ENCODE measurements at regions not wholly inside any gene's neighbourhood (a gene's known extent, or its start where the extent isn't known, plus 50 kb on each side); places are given as distances from the start of the nearest gene placed in this dataset.

DNA sequence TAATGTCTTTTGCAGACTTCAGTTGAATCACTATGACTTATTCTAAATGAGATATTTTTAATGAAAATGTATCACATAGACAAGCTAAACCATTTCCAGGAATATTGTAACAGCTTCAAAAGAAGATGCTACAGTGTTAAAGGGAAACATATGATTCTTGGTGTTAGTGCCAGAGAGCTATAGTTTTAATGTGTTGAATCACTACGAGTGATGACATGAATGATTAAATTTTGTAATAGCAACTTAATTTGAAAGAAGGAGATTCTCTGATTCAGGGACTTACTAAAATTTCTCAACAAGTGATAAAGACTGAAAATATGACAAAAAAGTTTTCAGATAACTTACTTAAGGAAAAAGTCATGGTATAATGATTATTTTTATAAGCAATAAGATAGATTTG is 267.3 kb upstream of the SLITRK3 start:
- peaks cover 5% of the 10 kb centered on the region for H3K4me1 ChIP-seq
- no peaks in the 10 kb centered on the region for H3K9me3 ChIP-seq
- DNase-seq (ENCODE audit: low spot score in 2 of 2) = no peak
- H3K36me3 ChIP-seq = no peaks in the 10 kb centered on the region
- TF ChIP-seq, protein P1, sequence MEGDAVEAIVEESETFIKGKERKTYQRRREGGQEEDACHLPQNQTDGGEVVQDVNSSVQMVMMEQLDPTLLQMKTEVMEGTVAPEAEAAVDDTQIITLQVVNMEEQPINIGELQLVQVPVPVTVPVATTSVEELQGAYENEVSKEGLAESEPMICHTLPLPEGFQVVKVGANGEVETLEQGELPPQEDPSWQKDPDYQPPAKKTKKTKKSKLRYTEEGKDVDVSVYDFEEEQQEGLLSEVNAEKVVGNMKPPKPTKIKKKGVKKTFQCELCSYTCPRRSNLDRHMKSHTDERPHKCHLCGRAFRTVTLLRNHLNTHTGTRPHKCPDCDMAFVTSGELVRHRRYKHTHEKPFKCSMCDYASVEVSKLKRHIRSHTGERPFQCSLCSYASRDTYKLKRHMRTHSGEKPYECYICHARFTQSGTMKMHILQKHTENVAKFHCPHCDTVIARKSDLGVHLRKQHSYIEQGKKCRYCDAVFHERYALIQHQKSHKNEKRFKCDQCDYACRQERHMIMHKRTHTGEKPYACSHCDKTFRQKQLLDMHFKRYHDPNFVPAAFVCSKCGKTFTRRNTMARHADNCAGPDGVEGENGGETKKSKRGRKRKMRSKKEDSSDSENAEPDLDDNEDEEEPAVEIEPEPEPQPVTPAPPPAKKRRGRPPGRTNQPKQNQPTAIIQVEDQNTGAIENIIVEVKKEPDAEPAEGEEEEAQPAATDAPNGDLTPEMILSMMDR (IDR thresholded peaks at IDR 0.05) = no peak
- TF ChIP-seq POLR2AphosphoS5 (IDR thresholded peaks at IDR 0.05) (no peak), POLR2A (IDR thresholded peaks at IDR 0.05) (no peak), EP300 (IDR thresholded peaks at IDR 0.05) (no peak)
- H3K27ac ChIP-seq = no peak overlapping the region
- WGBS = 39% methylated on average over 1 of the region's 1 CpG
- H3K4me3 ChIP-seq = no peak overlapping the region
- no peaks in the 10 kb centered on the region for H3K27me3 ChIP-seq

DNA sequence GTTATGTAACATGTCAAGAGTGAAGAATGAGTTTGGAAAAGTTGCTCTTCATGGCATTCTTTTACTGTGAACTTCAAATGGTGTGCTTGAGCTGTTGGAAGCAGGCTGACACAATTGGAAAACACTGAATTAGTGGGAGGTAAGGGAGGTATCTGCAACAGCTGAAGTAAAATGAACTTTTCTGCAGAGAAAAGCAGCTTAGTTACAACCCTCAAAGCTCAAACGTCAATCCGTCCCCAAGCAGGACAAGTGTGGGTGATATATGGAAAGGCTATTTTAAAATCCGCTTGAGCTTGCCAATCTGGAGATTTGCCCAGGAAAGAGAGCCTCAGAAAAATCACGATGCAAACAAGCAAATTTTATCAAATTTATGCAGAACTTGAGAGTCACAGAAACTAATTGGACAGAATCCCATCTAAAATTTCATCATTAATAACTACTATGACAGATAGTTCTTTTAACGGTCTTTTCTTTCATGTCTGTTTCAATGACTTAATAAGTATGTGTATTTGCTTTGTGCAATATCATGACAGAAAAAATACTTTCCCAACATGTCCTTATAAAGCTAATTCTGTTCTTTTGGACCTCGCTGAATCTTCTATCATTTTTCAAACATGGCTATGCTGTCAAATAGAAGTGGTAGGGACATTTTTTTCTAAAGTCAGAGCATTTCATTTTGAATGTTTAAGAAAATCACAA is 266.6 kb upstream of the SLITRK3 start:
- Histone ChIP-seq H3K36me3 (no peaks in the 10 kb centered on the region), H3K4me3 (no peak overlapping the region), H3K4me1 (peaks cover 5% of the 10 kb centered on the region), H3K27ac (no peak overlapping the region), H3K9me3 (no peaks in the 10 kb centered on the region), H3K27me3 (no peaks in the 10 kb centered on the region)
- WGBS = 26% methylated on average over 6 of the region's 6 CpGs
- no peak for TF ChIP-seq POLR2A (IDR thresholded peaks at IDR 0.05)
- no peak for TF ChIP-seq EP300 (IDR thresholded peaks at IDR 0.05)
- TF ChIP-seq, protein P1 (IDR thresholded peaks at IDR 0.05) = no peak
- TF ChIP-seq POLR2AphosphoS5 (IDR thresholded peaks at IDR 0.05) = no peak
- DNase-seq (ENCODE audit: low spot score in 2 of 2) = no peak

DNA sequence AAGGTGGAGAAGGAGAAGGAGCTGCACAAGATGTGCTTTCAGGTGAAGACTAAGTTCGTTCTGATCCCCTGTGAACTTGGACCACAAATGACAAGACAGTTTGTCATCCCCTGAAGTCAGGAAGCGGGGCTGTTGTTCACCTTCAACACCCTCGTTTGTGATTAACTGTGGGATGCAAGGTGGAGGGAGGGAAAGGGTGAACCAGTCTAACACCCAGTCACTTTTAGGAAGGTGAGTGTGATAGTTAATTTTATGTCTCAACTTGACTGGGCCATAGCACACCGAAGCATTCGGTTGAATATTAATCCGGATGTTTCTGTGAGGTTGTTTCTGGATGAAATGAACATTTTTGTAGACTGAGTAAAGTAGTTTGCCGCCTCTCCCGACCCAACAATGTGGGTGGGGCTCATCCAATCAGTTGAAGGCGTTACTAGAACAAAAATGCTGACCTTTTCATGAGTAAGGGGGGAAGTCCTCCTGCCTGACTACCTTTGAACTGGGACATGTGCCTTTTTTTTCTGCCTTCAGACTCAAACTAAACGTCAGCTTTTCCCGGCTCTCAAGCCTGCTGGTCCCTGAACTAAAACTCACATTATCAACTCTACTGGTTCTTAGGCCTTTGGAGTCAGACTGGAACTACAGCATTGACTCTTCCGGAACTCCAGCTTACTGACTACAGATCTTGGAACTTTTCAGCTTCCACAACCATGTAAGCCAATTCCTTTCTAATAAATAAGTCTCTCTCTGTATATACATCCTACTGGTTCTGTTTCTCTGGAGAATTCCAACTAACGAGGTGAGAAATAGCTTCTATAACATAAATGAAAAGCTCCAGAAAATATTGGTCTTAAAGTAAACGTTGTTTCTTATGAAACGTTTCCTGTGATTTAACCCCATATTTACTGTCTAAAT is 264.0 kb upstream of the SLITRK3 start:
- H3K4me1 ChIP-seq = peaks cover 5% of the 10 kb centered on the region
- 77% methylated on average over 15 of the region's 15 CpGs for WGBS
- no peaks in the 10 kb centered on the region for H3K36me3 ChIP-seq
- H3K9me3 ChIP-seq = no peaks in the 10 kb centered on the region
- H3K27ac ChIP-seq = no peak overlapping the region
- no peaks in the 10 kb centered on the region for H3K27me3 ChIP-seq
- no peak overlapping the region for H3K4me3 ChIP-seq
- TF ChIP-seq, protein P1 (IDR thresholded peaks at IDR 0.05) = no peak
- TF ChIP-seq POLR2A (IDR thresholded peaks at IDR 0.05) = no peak
- TF ChIP-seq EP300 (IDR thresholded peaks at IDR 0.05) = no peak
- TF ChIP-seq POLR2AphosphoS5 (IDR thresholded peaks at IDR 0.05) = no peak
- no peak for DNase-seq (ENCODE audit: low spot score in 2 of 2)

DNA sequence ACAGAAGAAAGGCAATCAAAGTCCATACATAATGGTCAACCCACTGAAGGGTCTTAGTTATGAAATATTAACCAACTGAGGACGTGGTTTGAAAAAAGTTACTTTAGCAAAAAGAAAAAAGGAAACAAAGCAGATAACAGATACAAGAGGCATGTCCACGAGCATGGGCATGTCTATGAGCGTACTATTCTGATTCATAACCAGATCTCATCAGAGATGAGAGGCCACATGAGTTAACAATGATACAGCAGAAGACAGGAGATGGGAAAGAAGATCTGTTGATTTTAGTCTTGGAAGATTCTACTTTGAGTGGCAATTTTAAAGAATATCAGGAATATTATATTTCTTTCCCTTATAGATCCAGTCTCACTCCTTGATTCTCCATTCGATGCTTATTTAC is 262.9 kb upstream of the SLITRK3 start:
- TF ChIP-seq POLR2A (IDR thresholded peaks at IDR 0.05) = no peak
- no peak for TF ChIP-seq EP300 (IDR thresholded peaks at IDR 0.05)
- TF ChIP-seq, protein P1 (IDR thresholded peaks at IDR 0.05) = no peak
- no peak for TF ChIP-seq POLR2AphosphoS5 (IDR thresholded peaks at IDR 0.05)
- no peaks in the 10 kb centered on the region for H3K9me3 ChIP-seq
- H3K4me3 ChIP-seq = no peak overlapping the region
- H3K27me3 ChIP-seq = no peaks in the 10 kb centered on the region
- peaks cover 5% of the 10 kb centered on the region for H3K4me1 ChIP-seq
- H3K36me3 ChIP-seq = no peaks in the 10 kb centered on the region
- DNase-seq (ENCODE audit: low spot score in 2 of 2) = no peak
- H3K27ac ChIP-seq = no peak overlapping the region
- WGBS = 64% methylated on average over 4 of the region's 4 CpGs

DNA sequence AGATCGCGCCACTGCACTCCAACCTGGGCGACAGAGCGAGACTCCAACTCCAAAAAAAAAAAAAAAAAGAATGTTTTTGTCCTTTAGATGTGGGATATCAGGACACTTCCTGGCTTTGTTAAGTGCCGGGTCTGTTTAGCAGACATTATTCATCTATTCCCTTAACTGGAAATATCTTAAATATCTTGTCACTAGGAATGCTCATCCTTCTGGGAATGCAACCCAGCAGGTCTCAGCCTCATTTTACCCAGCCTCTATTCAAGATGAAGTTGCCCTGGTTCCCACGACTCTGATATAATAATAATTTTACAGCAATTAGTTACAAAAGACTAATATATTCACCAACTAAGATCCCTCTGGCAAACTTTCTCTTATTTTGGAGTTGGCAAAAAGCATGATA is 260.9 kb upstream of the SLITRK3 start:
- Histone ChIP-seq H3K9me3 (no peaks in the 10 kb centered on the region), H3K4me1 (no peaks in the 10 kb centered on the region), H3K27me3 (no peaks in the 10 kb centered on the region), H3K36me3 (no peaks in the 10 kb centered on the region), H3K27ac (no peak overlapping the region), H3K4me3 (no peak overlapping the region)
- 73% methylated on average over 6 of the region's 6 CpGs for WGBS
- TF ChIP-seq EP300 (IDR thresholded peaks at IDR 0.05) = no peak
- TF ChIP-seq, protein P1 (IDR thresholded peaks at IDR 0.05) = no peak
- no peak for TF ChIP-seq POLR2AphosphoS5 (IDR thresholded peaks at IDR 0.05)
- TF ChIP-seq POLR2A (IDR thresholded peaks at IDR 0.05) = no peak
- no peak for DNase-seq (ENCODE audit: low spot score in 2 of 2)

Measured in suprapubic skin (tissue), 4 donors.